CD8-positive, alpha-beta memory T cell (primary cell): ENCODE measurements at regions not wholly inside any gene's neighbourhood (a gene's known extent, or its start where the extent isn't known, plus 50 kb on each side); places are given as distances from the start of the nearest gene placed in this dataset.

Experiments used
- CTCF ChIA-PET: fragments of 350-600 bp; sonication (Branson Sonifier 250); formaldehyde crosslinking; loops from one replicate; lab custom pipeline; 2021; ENCODE audit warnings: antibody characterized with exemption; lab: Charles Lee
- POLR2A ChIA-PET: fragments of 350-600 bp; sonication (Branson Sonifier 250); formaldehyde crosslinking; loops from one replicate; lab custom pipeline; 2021; ENCODE audit warnings: antibody characterized with exemption; lab: Charles Lee
- DNase-seq, 5 donors: peaks; one replicate each; pipeline versions ENCODE4 v3.0.0 to v3.0.0-alpha.2; 2020 to 2022; ENCODE audit warnings: mixed read lengths in 1 of 5
- H3K27ac ChIP-seq: one replicate; pipeline ENCODE4 v1.7.0; 2013; ENCODE audit warnings: low read depth, mild to moderate bottlenecking, low read length, moderate library complexity
- H3K27me3 ChIP-seq: 2 replicates; pipeline ENCODE4 v1.7.0; 2013; ENCODE audit warnings: low read length, mild to moderate bottlenecking; ENCODE audit not compliant: insufficient read depth, poor library complexity, severe bottlenecking
- H3K36me3 ChIP-seq: 2 replicates; pipeline ENCODE4 v1.7.0; 2013; ENCODE audit warnings: mild to moderate bottlenecking, low read length, moderate library complexity; ENCODE audit not compliant: insufficient read depth
- H3K4me1 ChIP-seq: 2 replicates; pipeline ENCODE4 v1.7.0; 2013; ENCODE audit warnings: mild to moderate bottlenecking, low read length, moderate library complexity; ENCODE audit not compliant: insufficient read depth
- H3K4me3 ChIP-seq: 2 replicates; pipeline ENCODE4 v1.7.0; 2013; ENCODE audit warnings: mild to moderate bottlenecking, low read length
- H3K9me3 ChIP-seq: 2 replicates; pipeline ENCODE4 v1.7.0; 2013; ENCODE audit warnings: mild to moderate bottlenecking, low read length
- H3K27ac Mint-ChIP-seq, 8 donors: one replicate each; pipeline ENCODE4 v1.8.0; 2020 to 2021; ENCODE audit warnings: mixed read lengths in 8 of 8, mild to moderate bottlenecking in 6 of 8, inconsistent platforms in 3 of 8, moderate library complexity in 3 of 8
- H3K27me3 Mint-ChIP-seq, 2 donors: one replicate each; pipeline ENCODE4 v1.8.0; 2020 to 2021; ENCODE audit warnings: mixed read lengths in 2 of 2, mild to moderate bottlenecking in 1 of 2, moderate library complexity in 1 of 2
- H3K36me3 Mint-ChIP-seq, 3 donors: one replicate each; pipeline ENCODE4 v1.8.0; 2020 to 2021; ENCODE audit warnings: mixed read lengths in 3 of 3, inconsistent platforms in 1 of 3, mild to moderate bottlenecking in 1 of 3
- H3K4me1 Mint-ChIP-seq, 3 donors: one replicate each; pipeline ENCODE4 v1.8.0; 2020 to 2021; ENCODE audit warnings: mixed read lengths in 3 of 3, inconsistent platforms in 1 of 3, mild to moderate bottlenecking in 1 of 3
- H3K4me3 Mint-ChIP-seq, 7 donors: one replicate each; pipeline ENCODE4 v1.8.0; 2020 to 2021; ENCODE audit warnings: mixed read lengths in 7 of 7, mild to moderate bottlenecking in 6 of 7, moderate library complexity in 4 of 7, inconsistent platforms in 2 of 7
- H3K9me3 Mint-ChIP-seq, 5 donors: one replicate each; pipeline ENCODE4 v1.8.0; 2020 to 2022; ENCODE audit warnings: mixed read lengths in 5 of 5, mild to moderate bottlenecking in 3 of 5, moderate library complexity in 2 of 5, inconsistent platforms in 1 of 5

DNA sequence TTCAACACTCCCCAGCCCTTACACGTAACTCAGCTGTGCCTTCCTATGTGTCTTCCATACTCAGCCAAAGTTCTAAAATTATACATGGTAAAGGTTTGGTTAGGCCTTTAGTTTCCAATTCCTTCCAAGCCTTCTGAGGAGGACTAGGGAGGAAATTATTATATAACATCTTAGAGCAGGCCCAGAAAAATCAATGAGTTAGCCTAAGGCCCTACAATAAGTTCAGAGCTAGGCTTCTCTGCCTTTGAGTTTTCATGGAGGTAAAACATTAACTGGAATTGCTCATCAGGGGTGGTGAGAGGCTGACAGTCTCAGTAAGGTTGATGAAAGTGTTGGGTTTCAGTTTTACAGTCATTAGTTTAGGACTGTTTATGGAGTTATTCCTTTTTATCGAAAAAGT is 286.0 kb downstream of the ADGB start:
- Mint-ChIP-seq H3K4me1 (no peaks in the 10 kb centered on the region), H3K27me3 (peaks cover 2 to 17% of the 10 kb centered on the region in 2 donors), H3K27ac (no peak overlapping the region), H3K36me3 (peaks cover 0 to 2% (median 0%) of the 10 kb centered on the region in 3 donors), H3K4me3 (no peak overlapping the region), H3K9me3 (peaks cover 0 to 2% (median 0%) of the 10 kb centered on the region in 5 donors)
- CTCF ChIA-PET: no interaction called here
- H3K27me3 ChIP-seq: no peaks in the 10 kb centered on the region
- no peak for DNase-seq
- H3K4me3 ChIP-seq: no peak overlapping the region
- POLR2A ChIA-PET: no interaction called here
- H3K4me1 ChIP-seq: no peaks in the 10 kb centered on the region
- H3K9me3 ChIP-seq: no peaks in the 10 kb centered on the region
- H3K27ac ChIP-seq: peak overlapping the region; percentile 80
- no peaks in the 10 kb centered on the region for H3K36me3 ChIP-seq

DNA sequence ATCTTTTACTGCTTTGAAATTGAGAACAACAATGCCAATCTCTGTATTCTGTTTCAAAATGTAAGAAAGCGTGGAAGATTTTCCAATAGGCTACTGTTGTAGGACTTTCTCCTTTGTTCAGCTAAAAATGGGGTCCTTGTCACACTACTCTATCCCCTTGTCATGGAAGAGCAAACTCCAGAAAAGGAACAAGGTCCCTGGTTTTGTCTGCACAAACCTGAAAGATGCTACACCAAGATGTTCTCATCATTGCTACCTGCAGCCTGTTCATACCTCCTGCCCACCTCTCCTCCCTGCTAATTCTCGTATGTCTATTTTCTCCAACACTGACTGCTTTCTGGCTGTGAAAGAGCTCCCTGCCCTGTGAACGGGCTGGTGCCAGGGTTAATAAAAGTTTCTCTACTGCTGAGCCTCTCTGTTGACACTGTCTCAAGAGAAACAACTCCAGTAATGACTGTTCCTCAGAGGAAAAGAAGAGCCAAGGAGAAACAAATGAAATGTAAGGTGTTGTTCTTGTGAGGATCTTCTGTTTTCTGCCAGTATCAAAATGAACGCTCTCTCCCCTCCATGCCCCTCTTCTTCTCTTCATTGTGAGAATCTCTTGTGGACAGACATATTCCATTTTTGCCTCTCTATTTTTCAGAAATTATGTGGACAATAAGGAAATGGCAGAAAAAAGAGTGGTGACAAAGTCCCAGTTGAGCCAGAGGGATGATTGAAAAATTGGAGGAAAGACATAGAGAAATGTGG is 287.1 kb downstream of the ADGB start:
- Mint-ChIP-seq H3K4me3 (no peak overlapping the region), H3K9me3 (peaks cover 0 to 2% (median 0%) of the 10 kb centered on the region in 5 donors), H3K27me3 (peaks cover 2 to 17% of the 10 kb centered on the region in 2 donors), H3K27ac (no peak overlapping the region), H3K36me3 (peaks cover 0 to 2% (median 0%) of the 10 kb centered on the region in 3 donors), H3K4me1 (no peaks in the 10 kb centered on the region)
- H3K27ac ChIP-seq: peak overlapping the region; percentile 80
- H3K4me1 ChIP-seq: no peaks in the 10 kb centered on the region
- no peak overlapping the region for H3K4me3 ChIP-seq
- no peaks in the 10 kb centered on the region for H3K9me3 ChIP-seq
- POLR2A ChIA-PET: no interaction called here
- CTCF ChIA-PET: no interaction called here
- H3K27me3 ChIP-seq: no peaks in the 10 kb centered on the region
- no peak for DNase-seq
- H3K36me3 ChIP-seq: no peaks in the 10 kb centered on the region

DNA sequence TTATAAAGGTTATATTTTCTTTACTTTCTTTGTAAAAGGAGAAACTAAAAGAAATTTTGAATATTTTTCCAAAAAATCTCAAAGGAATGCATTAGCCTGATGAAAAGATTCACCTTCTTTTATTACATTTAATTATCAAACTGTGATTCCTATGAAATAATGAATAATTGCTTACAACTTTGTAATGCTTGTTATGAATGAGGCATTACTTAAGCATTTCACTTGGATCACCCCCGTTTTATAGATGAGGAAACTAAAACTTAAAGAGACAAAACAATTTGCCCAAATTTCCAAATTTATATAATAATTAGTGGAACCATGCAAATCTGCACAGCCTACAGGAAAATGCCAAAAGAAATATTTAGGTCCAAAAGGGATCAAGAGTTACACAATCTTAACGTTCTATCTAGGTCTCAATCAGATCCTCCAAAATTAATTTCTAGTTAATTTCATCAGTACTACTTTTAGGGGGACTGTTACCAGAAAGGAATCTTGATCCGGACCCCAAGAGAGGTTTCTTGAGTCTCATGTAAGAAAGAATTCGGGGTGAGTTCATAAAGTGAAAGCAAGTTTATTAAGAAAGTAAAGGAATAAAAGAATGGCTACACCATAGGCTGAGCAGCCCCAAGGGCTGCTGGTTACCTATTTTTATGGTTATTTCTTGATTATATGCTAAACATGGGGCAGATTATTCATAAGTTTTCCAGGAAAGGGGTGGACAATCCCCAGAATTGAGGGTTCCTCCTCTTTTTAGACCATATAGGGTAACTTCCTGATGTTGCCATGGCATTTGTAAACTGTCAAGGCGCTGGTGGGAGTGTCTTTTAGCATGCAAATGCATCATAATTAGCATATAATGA is 288.0 kb downstream of the ADGB start:
- CTCF ChIA-PET: no interaction called here
- H3K27ac Mint-ChIP-seq: no peak overlapping the region
- H3K4me3 ChIP-seq: no peak overlapping the region
- H3K9me3 Mint-ChIP-seq: peaks cover 0 to 2% (median 0%) of the 10 kb centered on the region in 5 donors
- H3K27ac ChIP-seq: peak overlapping the region; percentile 80
- peaks cover 0 to 2% (median 0%) of the 10 kb centered on the region in 3 donors for H3K36me3 Mint-ChIP-seq
- H3K4me1 ChIP-seq: no peaks in the 10 kb centered on the region
- H3K27me3 Mint-ChIP-seq: peaks cover 2 to 17% of the 10 kb centered on the region in 2 donors
- no peak for DNase-seq
- H3K9me3 ChIP-seq: no peaks in the 10 kb centered on the region
- H3K27me3 ChIP-seq: no peaks in the 10 kb centered on the region
- POLR2A ChIA-PET: no interaction called here
- H3K4me1 Mint-ChIP-seq: no peaks in the 10 kb centered on the region
- H3K4me3 Mint-ChIP-seq: no peak overlapping the region
- no peaks in the 10 kb centered on the region for H3K36me3 ChIP-seq

DNA sequence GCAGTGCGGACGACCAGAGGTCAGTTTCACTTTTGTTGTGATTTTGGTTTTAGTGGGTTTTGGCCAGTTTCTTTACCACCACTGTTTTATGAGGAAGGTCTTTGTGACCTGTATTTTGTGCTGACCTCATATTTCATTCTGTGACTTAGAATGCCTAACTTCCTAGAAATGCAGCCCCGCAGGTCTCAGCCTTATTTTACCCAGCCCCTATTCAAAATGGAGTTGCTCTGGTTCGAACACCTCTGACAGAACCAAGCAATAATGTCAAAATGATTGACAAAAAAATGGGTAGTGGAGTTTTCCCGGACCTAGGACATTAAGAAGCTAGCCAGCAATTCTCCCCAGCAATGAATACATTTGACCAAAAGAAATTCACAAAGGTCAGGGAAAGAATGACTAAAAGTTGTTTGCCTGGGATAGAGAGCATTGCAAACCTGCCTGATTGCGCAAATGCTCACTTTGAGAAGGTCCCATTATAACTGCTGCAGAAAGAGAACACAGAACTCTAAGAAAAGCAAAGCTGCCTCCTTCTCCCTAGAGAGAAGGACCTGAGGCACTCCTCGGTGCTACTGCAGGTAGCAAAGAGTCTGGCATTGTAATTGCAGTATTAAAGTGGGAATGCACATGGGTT is 288.8 kb downstream of the ADGB start:
- H3K4me1 ChIP-seq: no peaks in the 10 kb centered on the region
- no peaks in the 10 kb centered on the region for H3K36me3 ChIP-seq
- Mint-ChIP-seq H3K27me3 (peaks cover 4 to 17% of the 10 kb centered on the region in 2 donors), H3K36me3 (peaks cover 0 to 2% (median 0%) of the 10 kb centered on the region in 3 donors), H3K9me3 (peaks cover 0 to 2% (median 0%) of the 10 kb centered on the region in 5 donors), H3K4me3 (no peak overlapping the region), H3K4me1 (no peaks in the 10 kb centered on the region), H3K27ac (no peak overlapping the region)
- no peak for DNase-seq
- H3K27ac ChIP-seq: peak overlapping the region; percentile 72
- H3K4me3 ChIP-seq: no peak overlapping the region
- ChIA-PET CTCF (no interaction called here), POLR2A (no interaction called here)
- no peaks in the 10 kb centered on the region for H3K9me3 ChIP-seq
- H3K27me3 ChIP-seq: no peaks in the 10 kb centered on the region

DNA sequence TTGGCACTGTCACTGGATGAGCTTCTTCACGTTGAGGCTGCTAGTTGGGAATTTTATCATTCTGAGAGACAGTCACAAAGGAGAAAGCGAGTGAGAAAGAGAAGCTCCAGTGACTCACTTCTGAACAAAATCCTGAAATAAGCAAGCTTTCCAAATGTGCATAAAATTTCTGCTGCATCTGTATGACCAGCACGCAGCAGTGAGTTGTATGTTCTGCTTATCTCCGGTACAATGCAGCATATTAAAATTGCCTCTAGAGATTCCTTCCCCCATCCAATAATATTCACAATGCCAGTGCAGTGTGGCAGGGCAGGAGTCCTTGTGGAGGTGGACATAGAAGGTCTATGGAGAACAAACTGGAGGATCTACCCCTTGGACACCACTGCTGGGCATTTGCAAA is 290.5 kb downstream of the ADGB start:
- H3K9me3 ChIP-seq: no peaks in the 10 kb centered on the region
- no peaks in the 10 kb centered on the region for H3K4me1 ChIP-seq
- ChIA-PET CTCF (no interaction called here), POLR2A (no interaction called here)
- H3K27me3 Mint-ChIP-seq: peaks cover 4 to 17% of the 10 kb centered on the region in 2 donors
- peaks cover 0 to 2% (median 0%) of the 10 kb centered on the region in 5 donors for H3K9me3 Mint-ChIP-seq
- H3K4me3 ChIP-seq: no peak overlapping the region
- no peak overlapping the region for H3K27ac Mint-ChIP-seq
- no peak overlapping the region for H3K4me3 Mint-ChIP-seq
- no peaks in the 10 kb centered on the region for H3K36me3 ChIP-seq
- DNase-seq: no peak
- H3K36me3 Mint-ChIP-seq: peaks cover 0 to 2% (median 0%) of the 10 kb centered on the region in 3 donors
- peak overlapping the region; percentile 57 for H3K27ac ChIP-seq
- H3K27me3 ChIP-seq: no peaks in the 10 kb centered on the region
- H3K4me1 Mint-ChIP-seq: no peaks in the 10 kb centered on the region

DNA sequence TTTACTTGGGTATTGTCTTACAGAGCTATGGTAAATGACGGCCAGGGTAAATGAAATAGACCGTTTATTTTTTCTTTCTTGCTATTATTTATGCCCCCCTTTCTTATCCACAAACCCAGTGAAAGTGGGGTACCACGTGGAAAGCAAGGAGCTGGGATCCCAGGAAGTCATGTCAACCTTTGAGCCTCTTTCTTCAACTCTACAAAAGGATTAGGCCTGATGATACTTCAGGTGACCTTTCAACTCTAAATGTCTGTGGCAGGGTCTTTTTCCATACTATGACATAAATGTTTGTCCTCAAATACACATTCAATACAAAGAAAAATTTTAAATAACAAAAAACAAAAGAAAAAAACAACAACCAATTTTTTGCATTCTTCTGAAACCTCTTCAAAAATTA is 291.4 kb downstream of the ADGB start:
- Histone ChIP-seq H3K27ac (peak overlapping the region; percentile 29), H3K4me1 (no peaks in the 10 kb centered on the region), H3K4me3 (no peak overlapping the region), H3K27me3 (no peaks in the 10 kb centered on the region), H3K9me3 (no peaks in the 10 kb centered on the region), H3K36me3 (no peaks in the 10 kb centered on the region)
- CTCF ChIA-PET: no interaction called here
- POLR2A ChIA-PET: no interaction called here
- Mint-ChIP-seq H3K4me3 (no peak overlapping the region), H3K36me3 (peaks cover 0 to 2% (median 0%) of the 10 kb centered on the region in 3 donors), H3K4me1 (no peaks in the 10 kb centered on the region), H3K27me3 (peaks cover 7 to 20% of the 10 kb centered on the region in 2 donors), H3K9me3 (peaks cover 0 to 2% (median 0%) of the 10 kb centered on the region in 5 donors), H3K27ac (no peak overlapping the region)
- no peak for DNase-seq

DNA sequence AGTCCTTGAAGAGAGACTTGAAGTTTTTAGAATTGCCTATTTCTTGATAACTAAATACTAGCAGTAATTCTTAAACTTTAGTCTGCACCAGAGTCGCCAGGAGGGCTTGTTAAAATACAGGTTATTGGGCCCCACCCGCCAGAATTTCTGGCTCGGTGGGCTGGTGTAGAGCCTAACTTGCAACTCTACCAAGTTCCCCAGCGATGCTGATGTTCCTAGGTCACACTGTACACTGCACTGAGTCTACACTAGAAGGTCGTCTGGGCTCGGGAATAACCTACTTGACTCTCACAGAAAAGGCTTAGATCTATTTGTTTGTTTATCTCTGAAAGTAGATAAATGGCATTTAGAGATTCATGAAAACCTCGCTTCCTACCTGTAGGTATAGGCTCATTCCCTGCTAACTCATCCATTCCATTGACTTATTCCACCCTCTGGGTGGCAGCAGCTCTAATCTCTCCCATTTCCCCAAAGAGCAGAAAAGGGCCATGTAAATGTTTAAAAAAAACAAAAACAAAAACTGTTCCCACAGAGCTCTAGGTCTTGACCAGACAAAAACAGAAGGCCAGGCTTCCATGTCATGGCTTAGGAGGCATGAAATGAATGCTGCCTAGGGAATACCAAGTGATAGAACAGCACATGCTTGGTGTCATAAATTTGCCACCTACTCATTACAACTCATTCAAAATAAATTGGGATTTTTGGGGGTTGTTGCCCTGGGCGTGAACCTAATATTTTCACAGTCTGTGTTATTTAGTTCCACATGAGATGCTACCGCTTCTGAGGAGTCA is 292.1 kb downstream of the ADGB start:
- H3K4me1 ChIP-seq: no peaks in the 10 kb centered on the region
- Mint-ChIP-seq H3K4me3 (no peak overlapping the region), H3K4me1 (no peaks in the 10 kb centered on the region), H3K27me3 (peaks cover 6 to 22% of the 10 kb centered on the region in 2 donors), H3K9me3 (peaks cover 0 to 2% (median 0%) of the 10 kb centered on the region in 5 donors), H3K36me3 (peaks cover 0 to 2% (median 0%) of the 10 kb centered on the region in 3 donors), H3K27ac (no peak overlapping the region)
- CTCF ChIA-PET: no interaction called here
- no peak overlapping the region for H3K4me3 ChIP-seq
- H3K27ac ChIP-seq: peak overlapping the region; percentile 83
- H3K9me3 ChIP-seq: no peaks in the 10 kb centered on the region
- POLR2A ChIA-PET: no interaction called here
- no peak for DNase-seq
- H3K27me3 ChIP-seq: no peaks in the 10 kb centered on the region
- H3K36me3 ChIP-seq: no peaks in the 10 kb centered on the region
